Lung (tissue), 11 donors: ENCODE measurements at regions not wholly inside any gene's neighbourhood (a gene's known extent, or its start where the extent isn't known, plus 50 kb on each side); places are given as distances from the start of the nearest gene placed in this dataset.

Experiments used
- ATAC-seq: fragments of 200-7000 bp; cut with Tn5 transposase; one replicate; pipeline ENCODE4 v1.9.1; 2020; ENCODE audit warnings: moderate number of reproducible peaks; ENCODE audit not compliant: insufficient read depth, low FRiP score
- DNase-seq, 3 donors: peaks; one replicate each; pipeline ENCODE4 v3.0.0-alpha.2; 2013 to 2017
- H3K27ac ChIP-seq, 2 donors: one replicate each; pipeline ENCODE4 v1.5.1; 2013; ENCODE audit warnings: mild to moderate bottlenecking in 2 of 2, moderate library complexity in 2 of 2, control low read depth in 1 of 2, inconsistent platforms in 1 of 2, low read depth in 1 of 2, low read length in 1 of 2
- H3K27me3 ChIP-seq, 3 donors: one replicate each; pipeline ENCODE4 v1.5.1; 2013; ENCODE audit warnings: low read length in 2 of 3; ENCODE audit not compliant: control insufficient read depth in 3 of 3, insufficient read depth in 3 of 3
- H3K36me3 ChIP-seq, 4 donors: one replicate each; pipeline ENCODE4 v1.5.1; 2013; ENCODE audit warnings: low read length in 4 of 4, mild to moderate bottlenecking in 1 of 4, moderate library complexity in 1 of 4; ENCODE audit not compliant: control insufficient read depth in 4 of 4, insufficient read depth in 4 of 4
- H3K4me1 ChIP-seq, 5 donors: one replicate each; pipeline ENCODE4 v1.5.1; 2013; ENCODE audit warnings: low read length in 5 of 5, mild to moderate bottlenecking in 2 of 5, moderate library complexity in 1 of 5; ENCODE audit not compliant: control insufficient read depth in 5 of 5, insufficient read depth in 5 of 5
- H3K4me3 ChIP-seq: one replicate; pipeline ENCODE4 v1.5.1; 2013; ENCODE audit warnings: mild to moderate bottlenecking, control low read depth, moderate library complexity
- H3K9ac ChIP-seq, 2 donors: one replicate each; pipeline ENCODE4 v1.5.1; 2013; ENCODE audit warnings: low read length in 2 of 2, control low read depth in 1 of 2; ENCODE audit not compliant: insufficient read depth in 1 of 2
- H3K9me3 ChIP-seq, 4 donors: one replicate each; pipeline ENCODE4 v1.5.1; 2013; ENCODE audit warnings: low read length in 3 of 4, mild to moderate bottlenecking in 1 of 4, moderate library complexity in 1 of 4; ENCODE audit not compliant: control insufficient read depth in 4 of 4, insufficient read depth in 3 of 4
- WGBS, 2 donors: extraction: QIAGEN DNeasy Blood & Tissue Kit; methylation state at CpG; one replicate each; pipeline ENCODE4 v1.1.7; 2013; 5-methylcytosine and 5-hydroxymethylcytosine counted together
- TF ChIP-seq, protein P1 (sequence below): IDR thresholded peaks from 2 replicates; pipeline ENCODE4 v1.5.1; 2012; ENCODE audit warnings: mild to moderate bottlenecking; ENCODE audit errors: control extremely low read depth, extremely low read depth
- donor health status: control.
- donor health status: control.
- donor health status: Bipolar disorder and iron deficiency.
- donor health status: healthy.
- donor health status: DM: yes; HTN: yes; CAD: no.

DNA sequence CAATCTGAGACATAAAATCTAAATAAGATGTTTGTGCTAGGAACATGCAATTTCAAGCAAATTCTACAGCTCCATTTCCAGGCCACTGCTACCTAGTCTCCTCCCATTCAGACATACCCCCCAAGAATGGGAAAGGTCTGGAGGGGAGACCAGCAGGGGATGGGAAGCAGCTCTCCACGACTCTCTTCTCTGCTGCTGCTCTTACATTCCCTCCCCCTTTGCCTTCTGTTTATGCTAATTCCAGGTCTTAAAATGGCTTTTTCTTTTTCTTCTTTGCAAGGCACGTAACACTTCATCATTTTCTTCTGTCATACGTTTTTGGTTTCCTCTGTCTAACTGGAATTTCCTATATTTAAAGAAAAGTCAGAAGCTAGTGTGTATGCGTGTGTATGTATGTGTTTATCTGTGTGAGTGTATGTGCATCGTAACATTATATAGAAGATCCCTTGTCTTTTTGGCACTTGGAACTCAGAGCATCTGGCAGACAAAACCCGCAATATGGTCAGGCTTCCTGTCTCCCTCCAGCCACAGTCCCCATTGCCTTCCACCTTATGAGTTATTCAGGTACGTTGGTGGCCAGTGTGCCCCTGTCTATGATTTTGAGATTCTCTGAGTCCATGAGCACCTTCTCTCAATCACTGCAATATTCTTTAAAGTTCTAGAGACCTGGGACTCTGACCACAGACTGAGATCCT is 493.7 kb downstream of the BTBD3 start:
- WGBS, 2 donors: 74 to 76% methylated on average over 7 of the region's 7 CpGs

DNA sequence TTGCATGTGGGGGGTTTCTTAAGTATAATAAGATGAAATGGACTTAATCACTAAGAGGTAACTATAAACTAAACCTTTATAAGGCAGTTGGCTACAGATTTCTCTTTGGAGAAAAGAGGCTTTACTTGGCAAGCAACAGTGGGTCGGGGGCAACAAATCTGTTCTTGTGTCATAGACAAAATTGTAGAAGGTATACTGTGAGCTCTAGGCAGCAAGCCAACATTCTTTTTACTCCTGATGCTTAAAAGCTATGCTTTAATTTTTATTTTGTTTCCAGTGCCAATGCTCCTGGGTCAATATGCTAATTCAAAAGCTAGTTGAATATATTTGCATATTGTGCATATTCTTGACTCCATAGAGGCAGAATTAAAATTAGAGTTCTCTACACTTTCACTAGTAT is 495.4 kb downstream of the BTBD3 start:
- no peak for DNase-seq
- Histone ChIP-seq H3K4me3 (no peak overlapping the region), H3K4me1 (no peaks in the 10 kb centered on the region), H3K9me3 (peaks cover 0 to 11% (median 3%) of the 10 kb centered on the region in 4 donors), H3K27ac (no peak overlapping the region), H3K36me3 (no peaks in the 10 kb centered on the region), H3K9ac (no peak overlapping the region), H3K27me3 (no peaks in the 10 kb centered on the region)
- TF ChIP-seq, protein P1, sequence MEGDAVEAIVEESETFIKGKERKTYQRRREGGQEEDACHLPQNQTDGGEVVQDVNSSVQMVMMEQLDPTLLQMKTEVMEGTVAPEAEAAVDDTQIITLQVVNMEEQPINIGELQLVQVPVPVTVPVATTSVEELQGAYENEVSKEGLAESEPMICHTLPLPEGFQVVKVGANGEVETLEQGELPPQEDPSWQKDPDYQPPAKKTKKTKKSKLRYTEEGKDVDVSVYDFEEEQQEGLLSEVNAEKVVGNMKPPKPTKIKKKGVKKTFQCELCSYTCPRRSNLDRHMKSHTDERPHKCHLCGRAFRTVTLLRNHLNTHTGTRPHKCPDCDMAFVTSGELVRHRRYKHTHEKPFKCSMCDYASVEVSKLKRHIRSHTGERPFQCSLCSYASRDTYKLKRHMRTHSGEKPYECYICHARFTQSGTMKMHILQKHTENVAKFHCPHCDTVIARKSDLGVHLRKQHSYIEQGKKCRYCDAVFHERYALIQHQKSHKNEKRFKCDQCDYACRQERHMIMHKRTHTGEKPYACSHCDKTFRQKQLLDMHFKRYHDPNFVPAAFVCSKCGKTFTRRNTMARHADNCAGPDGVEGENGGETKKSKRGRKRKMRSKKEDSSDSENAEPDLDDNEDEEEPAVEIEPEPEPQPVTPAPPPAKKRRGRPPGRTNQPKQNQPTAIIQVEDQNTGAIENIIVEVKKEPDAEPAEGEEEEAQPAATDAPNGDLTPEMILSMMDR: no peak
- 62 to 82% methylated on average over 1 of the region's 1 CpG for WGBS, 2 donors
- no peak for ATAC-seq

More for the DNA sequence above, 493.7 kb downstream of the BTBD3 start:
- no peak overlapping the region for H3K9ac ChIP-seq
- ATAC-seq: no peak
- no peaks in the 10 kb centered on the region for H3K36me3 ChIP-seq
- H3K27me3 ChIP-seq: no peaks in the 10 kb centered on the region
- H3K27ac ChIP-seq: no peak overlapping the region
- no peak for DNase-seq
- TF ChIP-seq, protein P1: no peak
- no peaks in the 10 kb centered on the region for H3K4me1 ChIP-seq
- H3K9me3 ChIP-seq: peaks cover 0 to 15% (median 9%) of the 10 kb centered on the region in 4 donors
- H3K4me3 ChIP-seq: no peak overlapping the region

DNA sequence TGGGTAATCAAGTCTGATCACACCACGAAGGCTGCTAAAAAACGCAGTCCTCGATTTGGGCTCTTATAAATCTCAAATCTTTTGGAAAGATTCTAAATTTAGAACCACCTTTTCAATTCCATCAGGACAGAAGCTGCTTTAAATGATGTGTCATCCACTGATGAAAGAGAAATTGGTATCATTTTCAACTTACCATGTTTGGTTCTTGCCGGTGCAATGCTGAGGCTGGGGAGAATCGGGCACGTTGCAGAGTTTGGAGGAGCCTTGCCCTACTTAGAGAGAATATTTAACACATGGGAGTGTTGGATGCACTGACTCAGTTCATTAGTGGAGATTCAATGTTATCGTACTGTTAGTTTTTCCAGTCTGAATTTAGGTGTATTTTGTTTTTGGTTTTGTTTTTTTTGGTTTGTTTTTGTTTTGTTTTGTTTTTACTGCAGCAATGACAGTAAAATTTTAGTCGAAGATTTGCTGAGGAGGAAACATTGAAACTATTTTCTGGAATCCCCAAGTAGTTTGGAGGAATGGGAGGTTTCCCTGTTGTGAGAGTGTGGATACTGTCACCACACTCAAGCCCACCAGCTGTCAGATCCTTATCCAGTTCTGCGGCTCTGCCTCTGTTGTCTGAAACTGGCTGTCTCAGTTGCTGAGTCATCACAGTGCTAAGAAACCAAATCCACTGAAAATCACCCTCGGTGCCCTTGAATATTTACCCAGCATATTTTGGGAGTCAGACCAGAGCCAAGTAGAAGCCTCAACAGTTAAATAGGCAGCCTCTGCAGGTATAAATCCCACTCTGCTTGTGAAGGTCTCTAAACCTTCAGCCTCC is 497.0 kb downstream of the BTBD3 start:
- Histone ChIP-seq H3K36me3 (no peaks in the 10 kb centered on the region), H3K4me3 (no peak overlapping the region), H3K9ac (no peak overlapping the region), H3K4me1 (no peaks in the 10 kb centered on the region), H3K27me3 (no peaks in the 10 kb centered on the region), H3K9me3 (no peaks in the 10 kb centered on the region), H3K27ac (no peak overlapping the region)
- TF ChIP-seq, protein P1: no peak
- ATAC-seq (no peak), DNase-seq (peak in 1 of 3 donors; percentile 27)
- 67 to 73% methylated on average over 10 of the region's 10 CpGs for WGBS, 2 donors
